Progenitor cell of endocrine pancreas (in vitro differentiated cells): ENCODE measurements at regions not wholly inside any gene's neighbourhood (a gene's known extent, or its start where the extent isn't known, plus 50 kb on each side); places are given as distances from the start of the nearest gene placed in this dataset.

ENCODE experiments used
- DNase-seq: peaks from one replicate; pipeline ENCODE4 v3.0.0; 2021; ENCODE audit warnings: low spot score; ENCODE audit not compliant: unreplicated experiment
- H3K27ac Mint-ChIP-seq: 2 replicates; pipeline ENCODE4 v1.8.0; 2021; ENCODE audit warnings: mild to moderate bottlenecking, moderate library complexity, mixed read lengths
- H3K27me3 Mint-ChIP-seq: 2 replicates; pipeline ENCODE4 v1.8.0; 2021; ENCODE audit warnings: mixed read lengths
- H3K36me3 Mint-ChIP-seq: 2 replicates; pipeline ENCODE4 v1.8.0; 2022; ENCODE audit warnings: mixed read lengths; ENCODE audit not compliant: insufficient read depth
- H3K4me1 Mint-ChIP-seq: 2 replicates; pipeline ENCODE4 v1.8.0; 2021; ENCODE audit warnings: low read depth, mixed read lengths
- H3K4me3 Mint-ChIP-seq: 2 replicates; pipeline ENCODE4 v1.8.0; 2021; ENCODE audit warnings: low read depth, mild to moderate bottlenecking, moderate library complexity, mixed read lengths
- H3K9me3 Mint-ChIP-seq: 2 replicates; pipeline ENCODE4 v1.8.0; 2021; ENCODE audit warnings: low read depth, mixed read lengths
- TF ChIP-seq, protein P1 (sequence below): fragments of 200-600 bp; sonication (generic); IDR thresholded peaks from one replicate; pipeline ENCODE4 v1.5.0; 2021; ENCODE audit warnings: antibody characterized with exemption, mild to moderate bottlenecking; ENCODE audit not compliant: unreplicated experiment

- TF ChIP-seq, protein P1, sequence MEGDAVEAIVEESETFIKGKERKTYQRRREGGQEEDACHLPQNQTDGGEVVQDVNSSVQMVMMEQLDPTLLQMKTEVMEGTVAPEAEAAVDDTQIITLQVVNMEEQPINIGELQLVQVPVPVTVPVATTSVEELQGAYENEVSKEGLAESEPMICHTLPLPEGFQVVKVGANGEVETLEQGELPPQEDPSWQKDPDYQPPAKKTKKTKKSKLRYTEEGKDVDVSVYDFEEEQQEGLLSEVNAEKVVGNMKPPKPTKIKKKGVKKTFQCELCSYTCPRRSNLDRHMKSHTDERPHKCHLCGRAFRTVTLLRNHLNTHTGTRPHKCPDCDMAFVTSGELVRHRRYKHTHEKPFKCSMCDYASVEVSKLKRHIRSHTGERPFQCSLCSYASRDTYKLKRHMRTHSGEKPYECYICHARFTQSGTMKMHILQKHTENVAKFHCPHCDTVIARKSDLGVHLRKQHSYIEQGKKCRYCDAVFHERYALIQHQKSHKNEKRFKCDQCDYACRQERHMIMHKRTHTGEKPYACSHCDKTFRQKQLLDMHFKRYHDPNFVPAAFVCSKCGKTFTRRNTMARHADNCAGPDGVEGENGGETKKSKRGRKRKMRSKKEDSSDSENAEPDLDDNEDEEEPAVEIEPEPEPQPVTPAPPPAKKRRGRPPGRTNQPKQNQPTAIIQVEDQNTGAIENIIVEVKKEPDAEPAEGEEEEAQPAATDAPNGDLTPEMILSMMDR, result no peak
- Mint-ChIP-seq H3K27me3 (no peaks in the 10 kb centered on the region), H3K36me3 (no peaks in the 10 kb centered on the region), H3K27ac (no peak overlapping the region), H3K4me1 (peaks cover 4% of the 10 kb centered on the region), H3K4me3 (no peak overlapping the region), H3K9me3 (peaks cover 6% of the 10 kb centered on the region)
- DNase-seq, result no peak
Observed at GRCh38 chr11:26032241-26032640, 299.7 kb upstream of the ANO3 start.

GRCh38 chr11:26035696-26036095, 296.2 kb upstream of the ANO3 start:
- H3K4me3 Mint-ChIP-seq, result no peak overlapping the region
- TF ChIP-seq, protein P1, result no peak
- H3K27me3 Mint-ChIP-seq, result no peaks in the 10 kb centered on the region
- no peak for DNase-seq
- H3K4me1 Mint-ChIP-seq, result no peaks in the 10 kb centered on the region
- no peaks in the 10 kb centered on the region for H3K9me3 Mint-ChIP-seq
- no peak overlapping the region for H3K27ac Mint-ChIP-seq
- no peaks in the 10 kb centered on the region for H3K36me3 Mint-ChIP-seq

- Mint-ChIP-seq H3K27me3 (no peaks in the 10 kb centered on the region), H3K36me3 (no peaks in the 10 kb centered on the region)
Observed at GRCh38 chr11:26037716-26038115, 294.2 kb upstream of the ANO3 start.

DNA sequence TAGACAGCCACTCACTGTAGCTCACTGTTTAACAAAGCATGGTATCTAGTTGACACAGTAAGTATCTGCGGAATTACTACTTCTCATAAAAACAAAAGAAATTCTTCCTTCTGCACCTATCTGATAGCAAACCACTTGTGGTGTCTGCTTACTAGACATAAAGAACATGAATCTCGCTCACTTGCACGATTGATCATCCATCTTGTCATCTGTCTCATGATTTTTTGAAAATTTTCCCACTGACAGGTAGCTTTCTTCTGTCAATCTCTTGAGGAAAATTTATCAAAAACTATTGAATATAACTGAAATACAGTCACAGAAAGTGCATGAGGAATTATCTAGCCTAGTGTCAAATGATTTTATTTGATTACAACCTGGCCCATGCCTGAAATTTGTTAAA, 291.6 kb upstream of the ANO3 start:
- DNase-seq, result no peak
- Mint-ChIP-seq H3K9me3 (no peaks in the 10 kb centered on the region), H3K4me3 (no peak overlapping the region), H3K27me3 (no peaks in the 10 kb centered on the region), H3K4me1 (no peaks in the 10 kb centered on the region), H3K27ac (no peak overlapping the region), H3K36me3 (no peaks in the 10 kb centered on the region)
- TF ChIP-seq, protein P1, result no peak

More at GRCh38 chr11:26037716-26038115, 294.2 kb upstream of the ANO3 start:
- H3K27ac Mint-ChIP-seq, result no peak overlapping the region
- no peaks in the 10 kb centered on the region for H3K9me3 Mint-ChIP-seq
- H3K4me3 Mint-ChIP-seq, result no peak overlapping the region
- DNase-seq, result no peak
- no peaks in the 10 kb centered on the region for H3K4me1 Mint-ChIP-seq
- TF ChIP-seq, protein P1, result no peak

- H3K27ac Mint-ChIP-seq, result no peak overlapping the region
- H3K9me3 Mint-ChIP-seq, result no peaks in the 10 kb centered on the region
- no peaks in the 10 kb centered on the region for H3K36me3 Mint-ChIP-seq
- H3K27me3 Mint-ChIP-seq, result no peaks in the 10 kb centered on the region
- H3K4me1 Mint-ChIP-seq, result no peaks in the 10 kb centered on the region
- H3K4me3 Mint-ChIP-seq, result no peak overlapping the region
- no peak for DNase-seq
- TF ChIP-seq, protein P1, result no peak
Observed at GRCh38 chr11:26042113-26042512, 289.8 kb upstream of the ANO3 start.

DNA sequence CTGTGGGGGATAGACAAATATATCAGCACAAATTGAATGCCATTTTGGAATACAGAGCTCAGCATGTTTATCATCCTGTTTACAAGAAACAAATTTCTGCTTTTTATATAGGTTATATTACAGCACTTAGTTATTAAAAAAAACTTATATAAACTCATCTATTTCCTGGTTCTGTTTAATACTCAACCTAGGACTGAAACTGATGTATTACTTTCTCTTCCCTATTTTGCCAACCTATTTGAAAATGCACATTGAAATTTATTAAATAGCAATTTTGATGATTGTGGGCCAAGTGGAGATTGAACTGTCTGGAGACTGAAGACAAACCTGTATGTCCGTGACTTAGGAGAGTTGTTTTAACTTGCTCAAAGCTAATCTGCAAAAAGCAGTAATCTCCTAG, 288.3 kb upstream of the ANO3 start:
- H3K9me3 Mint-ChIP-seq, result no peaks in the 10 kb centered on the region
- TF ChIP-seq, protein P1, result no peak
- no peak overlapping the region for H3K27ac Mint-ChIP-seq
- H3K27me3 Mint-ChIP-seq, result no peaks in the 10 kb centered on the region
- no peak for DNase-seq
- no peak overlapping the region for H3K4me3 Mint-ChIP-seq
- no peaks in the 10 kb centered on the region for H3K36me3 Mint-ChIP-seq
- H3K4me1 Mint-ChIP-seq, result no peaks in the 10 kb centered on the region
